HEK293 (cell line): ENCODE measurements at regions not wholly inside any gene's neighbourhood (a gene's known extent, or its start where the extent isn't known, plus 50 kb on each side); places are given as distances from the start of the nearest gene placed in this dataset.

Source experiments
- CTCF ChIA-PET: fragments of 350-600 bp; formaldehyde crosslinking; extraction: SDS; loops from one replicate; lab custom pipeline; 2021; ENCODE audit warnings: antibody characterized with exemption; lab: Yijun Ruan, JAX
- POLR2A ChIA-PET: fragments of 300-600 bp; formaldehyde crosslinking; extraction: SDS; loops from one replicate; lab custom pipeline; 2020; ENCODE audit warnings: antibody characterized with exemption, inconsistent platforms; lab: Yijun Ruan, JAX
- H3K27ac ChIP-seq: fragments of 200-500 bp; sonication (Bioruptor generic); 2 replicates; pipeline ENCODE4 v1.5.1; 2014; ENCODE audit warnings: low read depth, low read length, control low read depth, inconsistent platforms; ENCODE audit errors: extremely low read depth
- H3K36me3 ChIP-seq, 2 experiments: fragments of 200-500 bp in 1 of 2; sonication (Bioruptor generic) in 1 of 2; 1 replicate in 1 of 2; 2 replicates in 1 of 2; pipeline ENCODE4 v1.5.1; 2014 to 2017; ENCODE audit warnings: inconsistent platforms in 2 of 2, low read length in 2 of 2; ENCODE audit not compliant: control insufficient read depth in 2 of 2, insufficient read depth in 1 of 2
- H3K4me1 ChIP-seq: fragments of 200-500 bp; sonication (Bioruptor generic); 2 replicates; pipeline ENCODE4 v1.5.1; 2014; ENCODE audit warnings: mild to moderate bottlenecking, low read length, inconsistent platforms; ENCODE audit not compliant: control insufficient read depth, insufficient read depth
- H3K4me3 ChIP-seq: 2 replicates; pipeline ENCODE4 v1.5.1; 2011; ENCODE audit warnings: low read depth, mild to moderate bottlenecking, control low read depth, low read length, moderate library complexity
- H3K9me3 ChIP-seq: fragments of 200-500 bp; sonication (Bioruptor generic); 2 replicates; pipeline ENCODE4 v1.5.1; 2014; ENCODE audit warnings: low read depth, low read length, inconsistent platforms; ENCODE audit not compliant: control insufficient read depth, insufficient read depth
- EGR2 ChIP-seq: fragments of 450-650 bp; formaldehyde crosslinking; IDR thresholded peaks from 2 replicates; pipeline ENCODE4 v1.5.1; 2016; ENCODE audit warnings: low read depth, missing biosample characterization, missing genetic modification characterization
- FEZF1 ChIP-seq: fragments of 450-650 bp; formaldehyde crosslinking; IDR thresholded peaks from 2 replicates; pipeline ENCODE4 v1.5.1; 2016; ENCODE audit warnings: missing biosample characterization, missing genetic modification characterization
- SP7 ChIP-seq: fragments of 450-650 bp; formaldehyde crosslinking; IDR thresholded peaks from 2 replicates; pipeline ENCODE4 v1.5.1; 2016; ENCODE audit warnings: missing biosample characterization, missing genetic modification characterization
- TRIM28 ChIP-seq: IDR thresholded peaks from 2 replicates; pipeline ENCODE4 v1.6.1; 2011; ENCODE audit warnings: low read length, control low read depth, borderline replicate concordance
- ZNF24 ChIP-seq: fragments of 450-650 bp; formaldehyde crosslinking; IDR thresholded peaks from 2 replicates; pipeline ENCODE4 v1.5.1; 2016; ENCODE audit warnings: missing biosample characterization, missing genetic modification characterization
- ZNF366 ChIP-seq: fragments of 450-650 bp; formaldehyde crosslinking; conservative IDR thresholded peaks from 2 replicates; pipeline ENCODE4 v1.5.1; 2016; ENCODE audit warnings: missing biosample characterization, missing genetic modification characterization
- ZNF37A ChIP-seq: fragments of 450-650 bp; IDR thresholded peaks from 2 replicates; pipeline ENCODE4 v1.5.1; 2018; ENCODE audit warnings: missing biosample characterization, missing genetic modification characterization
- ZNF549 ChIP-seq: fragments of 450-650 bp; IDR thresholded peaks from 2 replicates; pipeline ENCODE4 v1.5.1; 2018; ENCODE audit warnings: missing biosample characterization, missing genetic modification characterization, mild to moderate bottlenecking, inconsistent platforms, moderate library complexity
- ZNF555 ChIP-seq: fragments of 450-650 bp; formaldehyde crosslinking; conservative IDR thresholded peaks from 2 replicates; pipeline ENCODE4 v1.5.1; 2017; ENCODE audit warnings: missing biosample characterization, mild to moderate bottlenecking, missing genetic modification characterization, inconsistent platforms
- ZNF571 ChIP-seq: fragments of 450-650 bp; formaldehyde crosslinking; IDR thresholded peaks from 2 replicates; pipeline ENCODE4 v1.5.0; 2017; ENCODE audit warnings: missing biosample characterization, missing genetic modification characterization
- ZNF76 ChIP-seq: fragments of 450-650 bp; formaldehyde crosslinking; IDR thresholded peaks from 2 replicates; pipeline ENCODE4; 2016; ENCODE audit warnings: low read depth, missing biosample characterization, missing genetic modification characterization, borderline replicate concordance
- ZNF776 ChIP-seq: fragments of 450-650 bp; formaldehyde crosslinking; IDR thresholded peaks from 2 replicates; pipeline ENCODE4 v1.5.0; 2017; ENCODE audit warnings: missing biosample characterization, missing genetic modification characterization, borderline replicate concordance
- ZNF785 ChIP-seq: fragments of 450-650 bp; formaldehyde crosslinking; IDR thresholded peaks from 2 replicates; pipeline ENCODE4 v1.5.1; 2016; ENCODE audit warnings: missing biosample characterization, missing genetic modification characterization
- ZNF792 ChIP-seq: fragments of 450-650 bp; formaldehyde crosslinking; IDR thresholded peaks from 2 replicates; pipeline ENCODE4 v1.5.1; 2016; ENCODE audit warnings: missing biosample characterization, missing genetic modification characterization
- ZNF837 ChIP-seq: fragments of 450-650 bp; formaldehyde crosslinking; IDR thresholded peaks from 2 replicates; pipeline ENCODE4 v1.5.1; 2016; ENCODE audit warnings: missing biosample characterization, missing genetic modification characterization
- TF ChIP-seq, protein P1 (sequence below): fragments of 450-650 bp; formaldehyde crosslinking; IDR thresholded peaks from 2 replicates; pipeline ENCODE4 v1.5.1; 2017; ENCODE audit warnings: missing biosample characterization, missing genetic modification characterization
- TF ChIP-seq, protein P2 (sequence below): fragments of 450-650 bp; formaldehyde crosslinking; IDR thresholded peaks from 2 replicates; pipeline ENCODE4 v1.5.1; 2017; ENCODE audit warnings: missing biosample characterization, missing genetic modification characterization
- TF ChIP-seq, protein P3 (sequence below): fragments of 450-650 bp; formaldehyde crosslinking; IDR thresholded peaks from 2 replicates; pipeline ENCODE4 v1.5.1; 2016; ENCODE audit warnings: missing biosample characterization, missing genetic modification characterization, borderline replicate concordance
- TF ChIP-seq, protein P4 (sequence below): fragments of 450-650 bp; formaldehyde crosslinking; IDR thresholded peaks from 2 replicates; pipeline ENCODE4 v1.5.1; 2016; ENCODE audit warnings: missing biosample characterization, missing genetic modification characterization
- TF ChIP-seq, protein P5 (sequence below): fragments of 450-650 bp; formaldehyde crosslinking; IDR thresholded peaks from 2 replicates; pipeline ENCODE4 v1.5.1; 2016; ENCODE audit warnings: missing biosample characterization, missing genetic modification characterization

DNA sequence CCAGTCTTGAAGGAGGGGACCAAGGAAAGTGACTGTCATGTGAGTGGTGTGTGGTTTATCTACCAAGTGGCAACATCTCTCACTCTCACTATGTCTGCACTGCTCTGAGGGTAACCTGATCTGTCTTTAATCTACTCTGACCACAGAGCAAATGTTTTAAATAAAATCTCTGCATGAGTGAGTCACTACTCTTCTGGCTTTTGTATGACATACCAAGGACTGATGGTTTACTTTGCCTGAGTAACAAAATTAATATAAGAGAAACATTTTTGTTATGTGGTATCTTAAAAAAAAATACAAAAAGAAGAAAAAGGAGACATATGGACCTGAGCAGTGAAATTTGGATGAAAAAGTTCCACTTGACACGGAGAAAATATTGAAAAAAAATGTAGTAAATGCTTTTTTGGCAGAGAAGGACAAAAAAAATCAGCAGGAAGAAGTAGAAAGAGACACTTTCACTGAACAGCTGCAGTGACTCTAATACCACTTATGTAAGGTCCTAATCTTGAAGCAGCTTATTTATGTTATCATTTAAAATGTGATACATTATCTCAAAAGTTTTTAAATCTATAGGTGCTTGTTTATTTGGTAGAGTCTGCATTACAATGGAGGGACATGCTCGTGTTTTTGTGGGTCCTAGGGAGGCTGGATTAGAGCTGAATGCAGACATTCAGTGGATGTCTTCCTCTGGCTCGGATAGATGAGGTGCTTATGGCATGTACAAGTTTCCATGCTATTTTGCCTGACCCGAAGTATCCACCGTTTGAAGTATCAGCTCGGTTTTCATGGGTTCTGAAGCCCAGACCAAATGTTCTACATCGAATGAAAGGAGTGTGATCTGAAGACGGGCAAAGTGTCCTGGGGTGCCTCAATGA is 240.7 kb downstream of the MAP2K6 start (continued):
- TF ChIP-seq, protein P1, sequence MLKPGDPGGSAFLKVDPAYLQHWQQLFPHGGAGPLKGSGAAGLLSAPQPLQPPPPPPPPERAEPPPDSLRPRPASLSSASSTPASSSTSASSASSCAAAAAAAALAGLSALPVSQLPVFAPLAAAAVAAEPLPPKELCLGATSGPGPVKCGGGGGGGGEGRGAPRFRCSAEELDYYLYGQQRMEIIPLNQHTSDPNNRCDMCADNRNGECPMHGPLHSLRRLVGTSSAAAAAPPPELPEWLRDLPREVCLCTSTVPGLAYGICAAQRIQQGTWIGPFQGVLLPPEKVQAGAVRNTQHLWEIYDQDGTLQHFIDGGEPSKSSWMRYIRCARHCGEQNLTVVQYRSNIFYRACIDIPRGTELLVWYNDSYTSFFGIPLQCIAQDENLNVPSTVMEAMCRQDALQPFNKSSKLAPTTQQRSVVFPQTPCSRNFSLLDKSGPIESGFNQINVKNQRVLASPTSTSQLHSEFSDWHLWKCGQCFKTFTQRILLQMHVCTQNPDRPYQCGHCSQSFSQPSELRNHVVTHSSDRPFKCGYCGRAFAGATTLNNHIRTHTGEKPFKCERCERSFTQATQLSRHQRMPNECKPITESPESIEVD (tag by site-specific recombination): peak; percentile 82
- TF ChIP-seq EGR2: no peak
- TF ChIP-seq ZNF37A: no peak
- TF ChIP-seq, protein P2, sequence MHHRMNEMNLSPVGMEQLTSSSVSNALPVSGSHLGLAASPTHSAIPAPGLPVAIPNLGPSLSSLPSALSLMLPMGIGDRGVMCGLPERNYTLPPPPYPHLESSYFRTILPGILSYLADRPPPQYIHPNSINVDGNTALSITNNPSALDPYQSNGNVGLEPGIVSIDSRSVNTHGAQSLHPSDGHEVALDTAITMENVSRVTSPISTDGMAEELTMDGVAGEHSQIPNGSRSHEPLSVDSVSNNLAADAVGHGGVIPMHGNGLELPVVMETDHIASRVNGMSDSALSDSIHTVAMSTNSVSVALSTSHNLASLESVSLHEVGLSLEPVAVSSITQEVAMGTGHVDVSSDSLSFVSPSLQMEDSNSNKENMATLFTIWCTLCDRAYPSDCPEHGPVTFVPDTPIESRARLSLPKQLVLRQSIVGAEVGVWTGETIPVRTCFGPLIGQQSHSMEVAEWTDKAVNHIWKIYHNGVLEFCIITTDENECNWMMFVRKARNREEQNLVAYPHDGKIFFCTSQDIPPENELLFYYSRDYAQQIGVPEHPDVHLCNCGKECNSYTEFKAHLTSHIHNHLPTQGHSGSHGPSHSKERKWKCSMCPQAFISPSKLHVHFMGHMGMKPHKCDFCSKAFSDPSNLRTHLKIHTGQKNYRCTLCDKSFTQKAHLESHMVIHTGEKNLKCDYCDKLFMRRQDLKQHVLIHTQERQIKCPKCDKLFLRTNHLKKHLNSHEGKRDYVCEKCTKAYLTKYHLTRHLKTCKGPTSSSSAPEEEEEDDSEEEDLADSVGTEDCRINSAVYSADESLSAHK (tag by site-specific recombination): 0 out of 2 replicates have a peak, but pooled peaks have one; percentile 29
- TF ChIP-seq FEZF1: 0 out of 2 replicates have a peak, but pooled peaks have one; percentile 38
- TF ChIP-seq, protein P3, sequence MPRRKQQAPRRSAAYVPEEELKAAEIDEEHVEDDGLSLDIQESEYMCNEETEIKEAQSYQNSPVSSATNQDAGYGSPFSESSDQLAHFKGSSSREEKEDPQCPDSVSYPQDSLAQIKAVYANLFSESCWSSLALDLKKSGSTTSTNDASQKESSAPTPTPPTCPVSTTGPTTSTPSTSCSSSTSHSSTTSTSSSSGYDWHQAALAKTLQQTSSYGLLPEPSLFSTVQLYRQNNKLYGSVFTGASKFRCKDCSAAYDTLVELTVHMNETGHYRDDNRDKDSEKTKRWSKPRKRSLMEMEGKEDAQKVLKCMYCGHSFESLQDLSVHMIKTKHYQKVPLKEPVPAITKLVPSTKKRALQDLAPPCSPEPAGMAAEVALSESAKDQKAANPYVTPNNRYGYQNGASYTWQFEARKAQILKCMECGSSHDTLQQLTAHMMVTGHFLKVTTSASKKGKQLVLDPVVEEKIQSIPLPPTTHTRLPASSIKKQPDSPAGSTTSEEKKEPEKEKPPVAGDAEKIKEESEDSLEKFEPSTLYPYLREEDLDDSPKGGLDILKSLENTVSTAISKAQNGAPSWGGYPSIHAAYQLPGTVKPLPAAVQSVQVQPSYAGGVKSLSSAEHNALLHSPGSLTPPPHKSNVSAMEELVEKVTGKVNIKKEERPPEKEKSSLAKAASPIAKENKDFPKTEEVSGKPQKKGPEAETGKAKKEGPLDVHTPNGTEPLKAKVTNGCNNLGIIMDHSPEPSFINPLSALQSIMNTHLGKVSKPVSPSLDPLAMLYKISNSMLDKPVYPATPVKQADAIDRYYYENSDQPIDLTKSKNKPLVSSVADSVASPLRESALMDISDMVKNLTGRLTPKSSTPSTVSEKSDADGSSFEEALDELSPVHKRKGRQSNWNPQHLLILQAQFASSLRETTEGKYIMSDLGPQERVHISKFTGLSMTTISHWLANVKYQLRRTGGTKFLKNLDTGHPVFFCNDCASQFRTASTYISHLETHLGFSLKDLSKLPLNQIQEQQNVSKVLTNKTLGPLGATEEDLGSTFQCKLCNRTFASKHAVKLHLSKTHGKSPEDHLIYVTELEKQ: peak; percentile 40; the same call in 1 of the 2 replicates
- peak; percentile 64 for TF ChIP-seq SP7 (tag by site-specific recombination)
- TF ChIP-seq ZNF366 (tag by site-specific recombination): peak; percentile 58
- no peak; the same call in 1 of the 2 replicates for TF ChIP-seq TRIM28
- TF ChIP-seq ZNF555 (tag by site-specific recombination): no peak
- 0 out of 2 replicates have a peak, but pooled peaks have one; percentile 27 for TF ChIP-seq ZNF549 (tag by site-specific recombination)
- TF ChIP-seq, all 188 proteins: peak for 22

DNA sequence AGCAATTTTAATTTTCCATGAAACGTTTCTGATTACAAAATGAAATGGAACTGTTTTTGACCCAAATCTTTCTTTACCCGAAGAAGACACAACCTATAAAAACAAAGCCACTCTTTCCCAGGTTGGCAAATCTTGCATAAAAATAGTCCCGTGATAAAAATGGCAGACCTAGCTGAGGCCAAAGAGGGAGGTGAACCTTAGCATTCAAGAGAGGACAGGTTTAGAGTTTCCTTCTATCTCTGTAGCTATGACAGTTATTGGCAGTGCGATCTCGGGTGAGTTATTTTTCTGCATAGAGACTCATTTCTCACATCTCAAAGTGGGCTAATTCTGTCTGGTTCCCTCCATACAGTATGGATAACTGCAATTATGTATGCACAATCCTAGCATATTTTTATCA is 241.4 kb downstream of the MAP2K6 start:
- ChIA-PET POLR2A (no interaction called here), CTCF (interaction anchor here (0.5 to 2.4 kb wide), 3 partner anchors 49 to 646 kb away, joined by 3 to 9 read pairs (median 4); no protein-coding TSS in a partner anchor)
- H3K9me3 ChIP-seq: no peaks in the 10 kb centered on the region
- peaks cover 10% of the 10 kb centered on the region; the same call in 1 of the 2 replicates for H3K4me1 ChIP-seq
- H3K36me3 ChIP-seq: no peaks in the 10 kb centered on the region
- no peak overlapping the region for H3K27ac ChIP-seq
- no peak overlapping the region for H3K4me3 ChIP-seq
- TF ChIP-seq ZNF776: no peak
- TF ChIP-seq ZNF76: no peak
- no peak for TF ChIP-seq ZNF571 (tag by site-specific recombination)
- TF ChIP-seq ZNF792: no peak
- no peak for TF ChIP-seq ZNF785 (tag by site-specific recombination)
- TF ChIP-seq, protein P4, sequence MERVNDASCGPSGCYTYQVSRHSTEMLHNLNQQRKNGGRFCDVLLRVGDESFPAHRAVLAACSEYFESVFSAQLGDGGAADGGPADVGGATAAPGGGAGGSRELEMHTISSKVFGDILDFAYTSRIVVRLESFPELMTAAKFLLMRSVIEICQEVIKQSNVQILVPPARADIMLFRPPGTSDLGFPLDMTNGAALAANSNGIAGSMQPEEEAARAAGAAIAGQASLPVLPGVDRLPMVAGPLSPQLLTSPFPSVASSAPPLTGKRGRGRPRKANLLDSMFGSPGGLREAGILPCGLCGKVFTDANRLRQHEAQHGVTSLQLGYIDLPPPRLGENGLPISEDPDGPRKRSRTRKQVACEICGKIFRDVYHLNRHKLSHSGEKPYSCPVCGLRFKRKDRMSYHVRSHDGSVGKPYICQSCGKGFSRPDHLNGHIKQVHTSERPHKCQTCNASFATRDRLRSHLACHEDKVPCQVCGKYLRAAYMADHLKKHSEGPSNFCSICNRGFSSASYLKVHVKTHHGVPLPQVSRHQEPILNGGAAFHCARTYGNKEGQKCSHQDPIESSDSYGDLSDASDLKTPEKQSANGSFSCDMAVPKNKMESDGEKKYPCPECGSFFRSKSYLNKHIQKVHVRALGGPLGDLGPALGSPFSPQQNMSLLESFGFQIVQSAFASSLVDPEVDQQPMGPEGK (tag by site-specific recombination): no peak
- TF ChIP-seq, protein P3: no peak
- TF ChIP-seq, protein P5, sequence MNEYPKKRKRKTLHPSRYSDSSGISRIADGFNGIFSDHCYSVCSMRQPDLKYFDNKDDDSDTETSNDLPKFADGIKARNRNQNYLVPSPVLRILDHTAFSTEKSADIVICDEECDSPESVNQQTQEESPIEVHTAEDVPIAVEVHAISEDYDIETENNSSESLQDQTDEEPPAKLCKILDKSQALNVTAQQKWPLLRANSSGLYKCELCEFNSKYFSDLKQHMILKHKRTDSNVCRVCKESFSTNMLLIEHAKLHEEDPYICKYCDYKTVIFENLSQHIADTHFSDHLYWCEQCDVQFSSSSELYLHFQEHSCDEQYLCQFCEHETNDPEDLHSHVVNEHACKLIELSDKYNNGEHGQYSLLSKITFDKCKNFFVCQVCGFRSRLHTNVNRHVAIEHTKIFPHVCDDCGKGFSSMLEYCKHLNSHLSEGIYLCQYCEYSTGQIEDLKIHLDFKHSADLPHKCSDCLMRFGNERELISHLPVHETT (tag by site-specific recombination): no peak
- TF ChIP-seq ZNF837: no peak
- no peak for TF ChIP-seq ZNF24 (tag by site-specific recombination)
